GM12891 (cell line): ENCODE measurements at regions not wholly inside any gene's neighbourhood (a gene's known extent, or its start where the extent isn't known, plus 50 kb on each side); places are given as distances from the start of the nearest gene placed in this dataset.
A peak's percentile ranks its signal among the peaks of the same experiment; 100 is the strongest.

Experiments used
- DNase-seq: peaks from one replicate; pipeline ENCODE4 v3.0.0; 2011; ENCODE audit warnings: low spot score; ENCODE audit not compliant: insufficient read length
- FAIRE-seq: peaks from 2 replicates; lab custom pipeline; 2011; peaks lifted over from hg19 to GRCh38; lab: Jason Lieb, UNC
- PAX5 ChIP-seq: IDR thresholded peaks from 2 replicates; pipeline ENCODE4 v1.6.1; 2011; ENCODE audit warnings: low read length, moderate library complexity, mild to moderate bottlenecking; ENCODE audit not compliant: insufficient read depth, severe bottlenecking
- POLR2A ChIP-seq: IDR thresholded peaks from 2 replicates; pipeline ENCODE4 v1.6.1; 2011; ENCODE audit warnings: low read depth, low read length, control low read depth
- POLR2AphosphoS5 ChIP-seq: IDR thresholded peaks from 2 replicates; pipeline ENCODE4 v1.6.1; 2011; ENCODE audit warnings: low read depth, low read length, control low read depth
- POU2F2 ChIP-seq: IDR thresholded peaks from 2 replicates; pipeline ENCODE4 v1.6.1; 2011; ENCODE audit warnings: low read depth, mild to moderate bottlenecking, control low read depth, low read length, moderate library complexity
- SPI1 ChIP-seq: IDR thresholded peaks from 2 replicates; pipeline ENCODE4 v1.6.1; 2011; ENCODE audit warnings: low read depth, low read length, control low read depth
- TAF1 ChIP-seq: IDR thresholded peaks from 2 replicates; pipeline ENCODE4 v1.6.1; 2011; ENCODE audit warnings: low read depth, low read length, control low read depth

- FAIRE-seq (no peak), DNase-seq (no peak)
- no peak for TF ChIP-seq TAF1
- no peak for TF ChIP-seq POU2F2
Observed at GRCh38 chr6:8905757-8906156, 470.4 kb upstream of the SLC35B3 start.

DNA sequence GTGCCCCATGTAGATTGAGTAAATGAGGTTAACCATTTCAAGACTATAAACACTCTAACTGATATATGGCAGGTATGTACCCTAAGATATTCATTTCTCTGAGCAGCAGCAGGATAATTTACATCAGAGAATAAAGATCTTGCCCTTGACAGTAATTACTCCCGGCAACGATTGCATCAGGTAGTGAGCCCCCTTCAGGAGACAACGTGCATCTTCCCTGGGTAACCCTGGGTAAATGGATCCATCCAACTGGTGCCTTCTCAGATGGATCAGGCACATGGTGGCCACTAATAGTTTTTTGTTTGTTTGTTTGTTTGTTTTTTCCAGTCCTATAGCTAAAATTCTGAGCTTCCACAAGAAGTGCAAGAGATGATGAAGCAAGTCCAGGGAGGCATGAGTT is 469.4 kb upstream of the SLC35B3 start:
- FAIRE-seq (no peak), DNase-seq (no peak)
- TF ChIP-seq POLR2AphosphoS5 (no peak), SPI1 (no peak), POU2F2 (no peak), TAF1 (no peak), POLR2A (no peak), PAX5 (no peak)

DNA sequence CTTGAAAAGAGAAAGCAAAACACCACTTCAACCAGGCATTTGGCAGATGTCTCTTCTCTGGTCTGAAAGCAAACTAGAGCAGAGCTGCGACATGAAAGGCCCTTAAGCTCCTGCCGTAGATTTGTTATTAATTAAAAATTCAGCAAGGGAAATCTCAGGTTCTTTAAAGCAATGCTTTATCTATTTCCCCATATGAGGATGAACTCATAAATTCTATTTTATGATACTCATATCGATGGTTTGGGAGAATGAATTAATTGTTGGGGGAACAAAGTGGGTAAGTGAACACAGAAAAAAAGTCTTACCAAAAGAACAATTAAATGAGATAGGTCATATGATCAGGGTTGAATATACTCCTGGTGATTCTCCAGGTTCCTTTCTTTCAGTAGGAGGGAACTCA is 464.7 kb upstream of the SLC35B3 start:
- no peak for DNase-seq
- no peak for FAIRE-seq
- no peak for TF ChIP-seq POLR2AphosphoS5
- TF ChIP-seq TAF1: no peak
- no peak for TF ChIP-seq POU2F2
- TF ChIP-seq PAX5: no peak
- TF ChIP-seq POLR2A: no peak
- no peak for TF ChIP-seq SPI1

- TF ChIP-seq POLR2A (no peak), TAF1 (no peak), PAX5 (no peak), POU2F2 (no peak), POLR2AphosphoS5 (no peak), SPI1 (no peak)
- DNase-seq: no peak
Observed at GRCh38 chr6:8889514-8889913, 454.2 kb upstream of the SLC35B3 start.

GRCh38 chr6:8888468-8888867 is 453.1 kb upstream of the SLC35B3 start:
- TF ChIP-seq POLR2AphosphoS5: no peak
- FAIRE-seq (no peak), DNase-seq (peak; percentile 1)

More at GRCh38 chr6:8889514-8889913, 454.2 kb upstream of the SLC35B3 start:
- no peak for FAIRE-seq

DNA sequence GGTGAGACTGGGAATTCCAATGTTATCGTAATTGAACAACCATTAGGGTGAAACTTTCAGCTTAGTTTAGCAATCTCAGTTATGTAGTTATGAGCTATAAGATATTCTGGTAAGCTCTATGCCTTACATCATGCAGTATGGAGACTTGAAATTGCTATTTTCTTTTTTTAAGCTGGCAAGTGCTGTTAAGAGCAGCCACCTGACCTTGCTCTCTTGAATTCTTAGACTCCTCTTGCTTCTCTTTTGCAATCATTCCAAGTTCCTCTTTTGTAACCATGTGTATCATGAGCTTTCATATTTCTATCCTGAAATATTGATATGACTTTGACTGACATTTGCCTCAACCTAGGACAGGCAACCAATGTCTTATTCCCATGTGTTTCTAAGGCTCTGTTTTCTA is 446.3 kb upstream of the SLC35B3 start:
- DNase-seq (no peak), FAIRE-seq (no peak)
- TF ChIP-seq POLR2AphosphoS5 (no peak), TAF1 (no peak), SPI1 (no peak)

DNA sequence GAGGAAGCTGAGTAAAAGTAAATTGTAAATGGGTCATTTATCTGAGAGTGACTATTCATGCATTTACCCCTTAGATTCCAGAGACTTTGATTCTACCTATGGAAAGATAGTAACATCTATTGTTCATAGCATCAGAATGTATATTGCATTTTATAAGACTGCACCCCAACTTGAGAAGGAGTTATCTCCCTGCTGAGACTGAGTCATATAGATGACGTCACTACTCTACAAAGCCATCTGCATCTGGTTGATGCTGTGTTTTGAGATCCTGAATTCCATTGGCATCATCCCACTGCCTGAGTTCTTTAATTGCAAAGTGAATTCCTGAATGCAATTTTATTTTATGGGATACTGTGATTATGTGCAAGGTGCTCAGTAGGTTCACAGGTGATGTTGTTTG is 444.0 kb upstream of the SLC35B3 start:
- no peak for FAIRE-seq
- no peak for TF ChIP-seq SPI1
- no peak for TF ChIP-seq TAF1
- no peak for TF ChIP-seq POLR2AphosphoS5
- no peak for TF ChIP-seq POU2F2
- no peak for TF ChIP-seq PAX5

DNA sequence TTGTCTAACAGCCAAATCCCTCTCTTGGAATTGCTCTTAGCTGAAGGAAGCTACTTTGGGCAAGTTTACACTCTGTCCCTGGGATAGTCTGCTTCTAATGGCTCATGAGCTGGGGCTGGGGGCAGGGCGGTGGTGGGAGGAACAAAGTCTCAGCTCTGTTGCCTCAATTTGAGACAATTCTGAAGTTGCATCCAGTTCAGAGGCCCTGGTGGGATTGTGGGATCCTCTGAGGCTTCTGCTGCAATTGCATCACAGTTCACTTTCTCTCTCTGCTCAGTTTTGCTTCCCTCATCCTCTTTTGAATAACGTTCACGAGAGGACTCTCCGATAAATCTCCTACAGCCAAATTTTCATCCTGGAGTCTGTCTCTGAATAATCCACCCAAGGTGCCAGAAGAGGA is 440.6 kb upstream of the SLC35B3 start:
- no peak for FAIRE-seq
- TF ChIP-seq POLR2AphosphoS5 (no peak), PAX5 (no peak), TAF1 (no peak), SPI1 (no peak), POU2F2 (no peak), POLR2A (no peak)
- no peak for DNase-seq

More for the DNA sequence above, 444.0 kb upstream of the SLC35B3 start:
- no peak for DNase-seq

DNA sequence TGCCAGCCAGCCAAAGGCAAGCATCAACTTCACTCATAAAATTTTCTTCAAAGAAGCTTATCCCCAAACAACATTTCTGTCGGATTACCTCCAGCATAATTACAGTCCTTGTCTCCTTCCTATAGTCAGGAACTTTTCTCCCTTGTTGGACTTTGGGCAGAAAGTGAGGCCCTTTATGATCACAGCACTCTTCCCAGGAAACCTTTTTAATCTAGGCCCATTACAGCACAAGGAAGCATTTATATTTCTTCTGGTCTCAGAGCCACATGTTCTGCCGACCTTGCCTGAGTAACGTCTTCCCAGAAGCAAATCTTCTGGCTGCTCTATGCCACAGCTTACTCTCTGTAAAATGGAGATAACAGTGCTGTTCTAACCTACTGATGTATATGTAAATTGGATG is 437.2 kb upstream of the SLC35B3 start:
- FAIRE-seq: no peak

DNA sequence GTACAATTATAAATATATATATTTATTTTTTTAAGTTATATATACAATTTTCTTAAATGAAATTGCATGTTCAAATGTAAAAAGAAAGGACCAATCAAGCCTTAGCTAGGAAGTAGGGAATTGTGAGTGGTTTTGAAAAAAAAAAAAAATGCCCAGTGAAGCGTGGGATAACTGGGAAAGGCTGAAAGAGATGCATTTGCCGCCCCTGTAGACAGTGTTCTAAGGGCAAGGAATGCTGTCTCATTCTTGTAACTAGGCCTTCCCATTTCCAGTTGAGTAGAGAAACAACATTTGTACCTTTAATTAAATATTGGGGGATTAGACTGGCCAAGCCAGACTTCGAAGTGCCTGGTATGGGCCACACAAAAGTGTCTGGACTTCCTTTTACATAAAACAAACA is 430.1 kb upstream of the SLC35B3 start:
- DNase-seq (no peak), FAIRE-seq (no peak)
- no peak for TF ChIP-seq PAX5
- TF ChIP-seq TAF1: no peak
- TF ChIP-seq SPI1: no peak
- TF ChIP-seq POLR2AphosphoS5: no peak
- TF ChIP-seq POLR2A: no peak
- TF ChIP-seq POU2F2: no peak

More for the DNA sequence above, 437.2 kb upstream of the SLC35B3 start:
- TF ChIP-seq POLR2A (no peak), POU2F2 (no peak)
- no peak for DNase-seq

- DNase-seq (no peak), FAIRE-seq (no peak)
- TF ChIP-seq TAF1 (no peak), POLR2AphosphoS5 (no peak)
Observed at GRCh38 chr6:8860671-8861070, 425.3 kb upstream of the SLC35B3 start.

DNA sequence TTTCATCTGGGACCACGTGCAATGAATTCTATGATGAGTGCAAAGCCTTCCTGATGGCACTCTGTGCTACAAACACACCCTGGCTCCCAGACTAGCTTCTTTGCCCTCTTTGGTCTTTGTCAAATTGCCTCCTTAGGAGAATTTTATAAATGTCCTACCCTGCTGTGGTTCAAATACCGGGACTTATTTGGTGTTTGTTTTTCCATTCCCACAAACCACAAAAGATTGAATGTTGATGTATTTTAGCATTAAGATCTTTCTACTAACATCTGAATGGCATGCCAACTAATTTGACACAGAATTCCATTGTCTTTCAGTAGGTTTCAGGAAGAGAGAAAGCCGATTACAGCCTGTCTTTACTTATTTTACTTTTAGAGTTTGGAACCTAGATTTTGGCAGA is 424.2 kb upstream of the SLC35B3 start:
- FAIRE-seq: no peak
- no peak for TF ChIP-seq TAF1
- no peak for TF ChIP-seq POLR2A
- no peak for TF ChIP-seq SPI1
- TF ChIP-seq POU2F2: no peak
- no peak for TF ChIP-seq POLR2AphosphoS5
- no peak for TF ChIP-seq PAX5
- DNase-seq: no peak
